ENCODE measurements at regions not wholly inside any gene's neighbourhood (a gene's known extent, or its start where the extent isn't known, plus 50 kb on each side); places are given as distances from the start of the nearest gene placed in this dataset.

DNA sequence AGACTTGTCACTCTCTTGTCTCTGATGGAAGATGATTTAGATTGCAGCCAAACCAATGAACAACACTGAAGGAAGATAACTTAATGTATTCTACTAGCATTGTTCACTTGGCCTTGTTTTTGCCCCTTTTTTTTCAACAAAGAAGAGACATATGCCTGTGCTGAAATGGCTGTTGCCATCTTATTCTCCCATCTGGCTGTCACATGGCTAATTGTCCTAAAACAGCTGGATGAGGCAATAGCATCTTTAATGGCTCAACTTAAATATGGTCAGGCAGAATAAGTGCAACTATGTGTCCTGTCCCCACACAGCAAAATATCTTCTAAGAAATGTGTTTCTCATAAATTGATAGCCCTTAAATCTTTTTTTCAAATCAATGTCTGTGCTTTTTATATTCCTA, 576.9 kb downstream of the TUSC7 start:
- TF ChIP-seq TOX (CRISPR knock-in tag; IDR thresholded peaks at IDR 0.05; ENCODE audit: borderline replicate concordance) (no peak), ZNF70 (CRISPR knock-in tag; IDR thresholded peaks at IDR 0.05) (peak; percentile 30; the same call in 1 of the 2 replicates), ESRRG (CRISPR knock-in tag; IDR thresholded peaks at IDR 0.05) (no peak)
- TF ChIP-seq, protein P1, sequence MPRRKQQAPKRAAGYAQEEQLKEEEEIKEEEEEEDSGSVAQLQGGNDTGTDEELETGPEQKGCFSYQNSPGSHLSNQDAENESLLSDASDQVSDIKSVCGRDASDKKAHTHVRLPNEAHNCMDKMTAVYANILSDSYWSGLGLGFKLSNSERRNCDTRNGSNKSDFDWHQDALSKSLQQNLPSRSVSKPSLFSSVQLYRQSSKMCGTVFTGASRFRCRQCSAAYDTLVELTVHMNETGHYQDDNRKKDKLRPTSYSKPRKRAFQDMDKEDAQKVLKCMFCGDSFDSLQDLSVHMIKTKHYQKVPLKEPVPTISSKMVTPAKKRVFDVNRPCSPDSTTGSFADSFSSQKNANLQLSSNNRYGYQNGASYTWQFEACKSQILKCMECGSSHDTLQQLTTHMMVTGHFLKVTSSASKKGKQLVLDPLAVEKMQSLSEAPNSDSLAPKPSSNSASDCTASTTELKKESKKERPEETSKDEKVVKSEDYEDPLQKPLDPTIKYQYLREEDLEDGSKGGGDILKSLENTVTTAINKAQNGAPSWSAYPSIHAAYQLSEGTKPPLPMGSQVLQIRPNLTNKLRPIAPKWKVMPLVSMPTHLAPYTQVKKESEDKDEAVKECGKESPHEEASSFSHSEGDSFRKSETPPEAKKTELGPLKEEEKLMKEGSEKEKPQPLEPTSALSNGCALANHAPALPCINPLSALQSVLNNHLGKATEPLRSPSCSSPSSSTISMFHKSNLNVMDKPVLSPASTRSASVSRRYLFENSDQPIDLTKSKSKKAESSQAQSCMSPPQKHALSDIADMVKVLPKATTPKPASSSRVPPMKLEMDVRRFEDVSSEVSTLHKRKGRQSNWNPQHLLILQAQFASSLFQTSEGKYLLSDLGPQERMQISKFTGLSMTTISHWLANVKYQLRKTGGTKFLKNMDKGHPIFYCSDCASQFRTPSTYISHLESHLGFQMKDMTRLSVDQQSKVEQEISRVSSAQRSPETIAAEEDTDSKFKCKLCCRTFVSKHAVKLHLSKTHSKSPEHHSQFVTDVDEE (CRISPR knock-in tag; IDR thresholded peaks at IDR 0.05): no peak; the same call in 1 of the 2 replicates

All from SK-N-SH treated with all-trans-retinoic acid at 6 μM for 48 hours (cell line).